ENCODE measurements at regions not wholly inside any gene's neighbourhood (a gene's known extent, or its start where the extent isn't known, plus 50 kb on each side); places are given as distances from the start of the nearest gene placed in this dataset.

DNA sequence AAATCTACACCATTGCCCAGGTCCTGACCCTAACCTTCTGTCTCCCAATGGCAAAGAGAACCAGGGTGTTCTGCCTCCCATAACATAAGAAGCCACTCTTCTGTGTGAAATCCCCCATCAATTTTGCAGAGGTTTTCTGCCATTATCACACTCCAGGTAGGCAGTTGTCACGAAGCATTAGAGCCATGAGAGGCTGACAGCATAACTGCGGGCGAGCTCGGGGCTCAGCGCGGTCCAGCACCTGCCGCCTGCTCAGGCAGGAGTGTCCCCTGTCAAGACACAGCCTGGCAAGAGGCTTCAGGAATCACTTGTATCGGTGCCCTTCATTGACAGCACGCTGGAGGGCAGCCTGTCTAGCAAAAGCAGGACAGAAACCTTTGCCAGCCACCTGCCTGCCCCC lies 251.2 kb downstream of the SATB2 start:
- TF ChIP-seq CEBPB (IDR thresholded peaks at IDR 0.05) (no peak), TEAD4 (IDR thresholded peaks at IDR 0.05) (no peak), TAF1 (IDR thresholded peaks at IDR 0.05; ENCODE audit: low read depth) (no peak), NFIC (IDR thresholded peaks at IDR 0.05) (no peak), RAD21 (IDR thresholded peaks at IDR 0.05; ENCODE audit: low read depth) (no peak), YY1 (IDR thresholded peaks at IDR 0.05; ENCODE audit: low read depth) (no peak), EP300 (IDR thresholded peaks at IDR 0.05; ENCODE audit: borderline replicate concordance) (no peak), TCF12 (IDR thresholded peaks at IDR 0.05; ENCODE audit: low read depth) (no peak), EGR1 (IDR thresholded peaks at IDR 0.05) (no peak), CREB1 (IDR thresholded peaks at IDR 0.05; ENCODE audit: low read depth) (no peak), FOXM1 (IDR thresholded peaks at IDR 0.05; ENCODE audit: borderline replicate concordance, low read depth) (no peak)
- TF ChIP-seq, protein P1, sequence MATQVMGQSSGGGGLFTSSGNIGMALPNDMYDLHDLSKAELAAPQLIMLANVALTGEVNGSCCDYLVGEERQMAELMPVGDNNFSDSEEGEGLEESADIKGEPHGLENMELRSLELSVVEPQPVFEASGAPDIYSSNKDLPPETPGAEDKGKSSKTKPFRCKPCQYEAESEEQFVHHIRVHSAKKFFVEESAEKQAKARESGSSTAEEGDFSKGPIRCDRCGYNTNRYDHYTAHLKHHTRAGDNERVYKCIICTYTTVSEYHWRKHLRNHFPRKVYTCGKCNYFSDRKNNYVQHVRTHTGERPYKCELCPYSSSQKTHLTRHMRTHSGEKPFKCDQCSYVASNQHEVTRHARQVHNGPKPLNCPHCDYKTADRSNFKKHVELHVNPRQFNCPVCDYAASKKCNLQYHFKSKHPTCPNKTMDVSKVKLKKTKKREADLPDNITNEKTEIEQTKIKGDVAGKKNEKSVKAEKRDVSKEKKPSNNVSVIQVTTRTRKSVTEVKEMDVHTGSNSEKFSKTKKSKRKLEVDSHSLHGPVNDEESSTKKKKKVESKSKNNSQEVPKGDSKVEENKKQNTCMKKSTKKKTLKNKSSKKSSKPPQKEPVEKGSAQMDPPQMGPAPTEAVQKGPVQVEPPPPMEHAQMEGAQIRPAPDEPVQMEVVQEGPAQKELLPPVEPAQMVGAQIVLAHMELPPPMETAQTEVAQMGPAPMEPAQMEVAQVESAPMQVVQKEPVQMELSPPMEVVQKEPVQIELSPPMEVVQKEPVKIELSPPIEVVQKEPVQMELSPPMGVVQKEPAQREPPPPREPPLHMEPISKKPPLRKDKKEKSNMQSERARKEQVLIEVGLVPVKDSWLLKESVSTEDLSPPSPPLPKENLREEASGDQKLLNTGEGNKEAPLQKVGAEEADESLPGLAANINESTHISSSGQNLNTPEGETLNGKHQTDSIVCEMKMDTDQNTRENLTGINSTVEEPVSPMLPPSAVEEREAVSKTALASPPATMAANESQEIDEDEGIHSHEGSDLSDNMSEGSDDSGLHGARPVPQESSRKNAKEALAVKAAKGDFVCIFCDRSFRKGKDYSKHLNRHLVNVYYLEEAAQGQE (IDR thresholded peaks at IDR 0.05; ENCODE audit: low read depth) = no peak
- TF ChIP-seq, protein P2, sequence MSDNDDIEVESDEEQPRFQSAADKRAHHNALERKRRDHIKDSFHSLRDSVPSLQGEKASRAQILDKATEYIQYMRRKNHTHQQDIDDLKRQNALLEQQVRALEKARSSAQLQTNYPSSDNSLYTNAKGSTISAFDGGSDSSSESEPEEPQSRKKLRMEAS (IDR thresholded peaks at IDR 0.05) = no peak
- TF ChIP-seq, protein P3, sequence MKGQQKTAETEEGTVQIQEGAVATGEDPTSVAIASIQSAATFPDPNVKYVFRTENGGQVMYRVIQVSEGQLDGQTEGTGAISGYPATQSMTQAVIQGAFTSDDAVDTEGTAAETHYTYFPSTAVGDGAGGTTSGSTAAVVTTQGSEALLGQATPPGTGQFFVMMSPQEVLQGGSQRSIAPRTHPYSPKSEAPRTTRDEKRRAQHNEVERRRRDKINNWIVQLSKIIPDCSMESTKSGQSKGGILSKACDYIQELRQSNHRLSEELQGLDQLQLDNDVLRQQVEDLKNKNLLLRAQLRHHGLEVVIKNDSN (IDR thresholded peaks at IDR 0.05) = no peak

All from Ishikawa (cell line).